ENCODE measurements at regions not wholly inside any gene's neighbourhood (a gene's known extent, or its start where the extent isn't known, plus 50 kb on each side); places are given as distances from the start of the nearest gene placed in this dataset.

- Histone ChIP-seq H3K36me3 (replicated peaks) (no peaks in the 10 kb centered on the region), H3K27ac (no peak overlapping the region), H3K4me3 (ENCODE audit: low read depth, low read length) (no peak overlapping the region), H3K27me3 (replicated peaks) (no peaks in the 10 kb centered on the region)
- in situ Hi-C loops (cut with HindIII; ENCODE audit: low pct_ligation_motif_present, low sequenced_read_pairs), result no loop called here
- TF ChIP-seq, protein P1, sequence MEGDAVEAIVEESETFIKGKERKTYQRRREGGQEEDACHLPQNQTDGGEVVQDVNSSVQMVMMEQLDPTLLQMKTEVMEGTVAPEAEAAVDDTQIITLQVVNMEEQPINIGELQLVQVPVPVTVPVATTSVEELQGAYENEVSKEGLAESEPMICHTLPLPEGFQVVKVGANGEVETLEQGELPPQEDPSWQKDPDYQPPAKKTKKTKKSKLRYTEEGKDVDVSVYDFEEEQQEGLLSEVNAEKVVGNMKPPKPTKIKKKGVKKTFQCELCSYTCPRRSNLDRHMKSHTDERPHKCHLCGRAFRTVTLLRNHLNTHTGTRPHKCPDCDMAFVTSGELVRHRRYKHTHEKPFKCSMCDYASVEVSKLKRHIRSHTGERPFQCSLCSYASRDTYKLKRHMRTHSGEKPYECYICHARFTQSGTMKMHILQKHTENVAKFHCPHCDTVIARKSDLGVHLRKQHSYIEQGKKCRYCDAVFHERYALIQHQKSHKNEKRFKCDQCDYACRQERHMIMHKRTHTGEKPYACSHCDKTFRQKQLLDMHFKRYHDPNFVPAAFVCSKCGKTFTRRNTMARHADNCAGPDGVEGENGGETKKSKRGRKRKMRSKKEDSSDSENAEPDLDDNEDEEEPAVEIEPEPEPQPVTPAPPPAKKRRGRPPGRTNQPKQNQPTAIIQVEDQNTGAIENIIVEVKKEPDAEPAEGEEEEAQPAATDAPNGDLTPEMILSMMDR (IDR thresholded peaks at IDR 0.05; ENCODE audit: low read depth, low read length, missing control alignments), result no peak
- DNase-seq, result no peak
Observed at GRCh38 chr1:93022580-93022979, 56.5 kb upstream of the MTF2 start.

DNA sequence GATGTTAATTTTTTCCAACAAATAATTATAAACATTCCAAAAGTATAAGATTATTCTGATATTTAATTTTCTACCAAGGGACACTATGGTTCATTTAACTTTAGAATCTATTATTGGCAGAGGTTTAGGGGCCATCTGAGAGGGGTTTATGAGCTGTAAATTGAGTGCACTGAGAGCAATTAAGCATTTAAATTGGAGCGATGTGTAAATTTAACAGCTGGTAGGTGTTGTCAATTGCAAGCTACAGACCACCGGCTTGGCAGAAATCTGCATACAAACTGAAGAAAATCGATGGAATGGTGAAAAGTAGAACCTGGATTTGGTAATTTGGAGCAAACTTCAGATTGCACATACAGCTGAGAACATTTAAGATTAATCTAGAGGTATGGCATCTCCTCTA is 55.8 kb upstream of the MTF2 start:
- Histone ChIP-seq H3K27me3 (replicated peaks) (peaks cover 3% of the 10 kb centered on the region), H3K27ac (no peak overlapping the region), H3K36me3 (replicated peaks) (no peaks in the 10 kb centered on the region), H3K4me3 (ENCODE audit: low read depth, low read length) (no peak overlapping the region)
- TF ChIP-seq, protein P1 (IDR thresholded peaks at IDR 0.05; ENCODE audit: low read depth, low read length, missing control alignments), result no peak
- in situ Hi-C loops (cut with HindIII; ENCODE audit: low pct_ligation_motif_present, low sequenced_read_pairs), result no loop called here
- no peak for DNase-seq

DNA sequence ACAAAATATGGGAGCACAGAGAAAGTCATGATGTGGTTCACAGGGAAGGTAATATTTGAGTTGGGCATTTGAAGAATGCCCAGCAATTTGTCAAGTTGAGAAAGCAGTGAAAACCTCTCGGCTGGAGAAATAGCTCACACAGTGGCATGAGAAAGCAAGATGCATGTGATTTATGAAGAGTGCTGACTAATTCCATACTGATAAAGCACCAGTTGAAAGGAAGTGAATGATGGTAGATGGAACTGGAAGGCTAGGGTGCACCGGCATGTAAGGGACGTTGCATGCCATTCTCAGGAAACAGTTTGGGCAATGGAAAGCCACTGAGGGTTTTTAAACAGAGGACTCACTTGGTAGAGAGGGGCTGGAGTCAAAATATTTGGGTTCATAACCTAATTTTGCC is 53.5 kb upstream of the MTF2 start:
- no peak overlapping the region for H3K27ac ChIP-seq
- H3K27me3 ChIP-seq (replicated peaks), result peaks cover 4% of the 10 kb centered on the region
- H3K36me3 ChIP-seq (replicated peaks), result no peaks in the 10 kb centered on the region
- no peak for DNase-seq
- in situ Hi-C loops (cut with HindIII; ENCODE audit: low pct_ligation_motif_present, low sequenced_read_pairs), result no loop called here
- TF ChIP-seq, protein P1 (IDR thresholded peaks at IDR 0.05; ENCODE audit: low read depth, low read length, missing control alignments), result no peak
- H3K4me3 ChIP-seq (ENCODE audit: low read depth, low read length), result no peak overlapping the region

DNA sequence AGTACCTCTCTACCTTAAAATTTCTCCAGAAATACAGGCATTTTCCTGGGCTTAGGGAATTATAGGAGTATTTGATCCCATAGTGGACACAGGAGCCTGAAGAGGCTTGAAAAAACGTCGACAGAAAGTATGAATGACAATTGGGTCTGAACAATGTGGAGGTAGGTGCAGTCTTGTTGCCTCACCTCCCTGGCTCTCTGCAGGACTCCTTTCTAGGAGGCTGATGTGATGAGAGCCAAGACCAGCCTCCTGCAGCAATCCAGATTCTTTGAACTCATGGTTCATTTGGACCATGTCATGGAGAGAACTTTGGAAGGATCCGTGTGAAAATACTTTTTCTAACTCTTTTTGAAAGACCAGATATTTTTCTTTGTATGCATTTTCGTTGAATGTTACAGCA is 50.5 kb upstream of the MTF2 start:
- H3K4me3 ChIP-seq (ENCODE audit: low read depth, low read length), result no peak overlapping the region
- peaks cover 4% of the 10 kb centered on the region for H3K27me3 ChIP-seq (replicated peaks)
- in situ Hi-C loops (cut with HindIII; ENCODE audit: low pct_ligation_motif_present, low sequenced_read_pairs), result no loop called here
- H3K27ac ChIP-seq, result no peak overlapping the region
- TF ChIP-seq, protein P1 (IDR thresholded peaks at IDR 0.05; ENCODE audit: low read depth, low read length, missing control alignments), result no peak
- no peak for DNase-seq
- H3K36me3 ChIP-seq (replicated peaks), result no peaks in the 10 kb centered on the region
